ENCODE measurements at regions not wholly inside any gene's neighbourhood (a gene's known extent, or its start where the extent isn't known, plus 50 kb on each side); places are given as distances from the start of the nearest gene placed in this dataset.

GRCh38 chr17:12567077-12568053 lies 98.3 kb upstream of the MYOCD start:
- TF ChIP-seq ARNT (IDR thresholded peaks at IDR 0.05) (no peak), FOXM1 (IDR thresholded peaks at IDR 0.05; ENCODE audit: borderline replicate concordance) (no peak), FOXA1 (IDR thresholded peaks at IDR 0.05) (no peak), ZNF384 (IDR thresholded peaks at IDR 0.05) (no peak), L3MBTL2 (conservative IDR thresholded peaks at IDR 0.05) (no peak), FOXK2 (IDR thresholded peaks at IDR 0.05) (no peak), ELF4 (IDR thresholded peaks at IDR 0.05) (no peak), LEF1 (IDR thresholded peaks at IDR 0.05; ENCODE audit: borderline replicate concordance) (no peak), TARDBP (IDR thresholded peaks at IDR 0.05) (no peak), SP1 (IDR thresholded peaks at IDR 0.05) (no peak), NFRKB (IDR thresholded peaks at IDR 0.05) (no peak), PKNOX1 (IDR thresholded peaks at IDR 0.05) (no peak), BHLHE40 (IDR thresholded peaks at IDR 0.05; ENCODE audit: borderline replicate concordance) (no peak), HDGF (IDR thresholded peaks at IDR 0.05; ENCODE audit: borderline replicate concordance) (no peak), CTBP1 (IDR thresholded peaks at IDR 0.05; ENCODE audit: borderline replicate concordance) (no peak)
- DNase-seq (ENCODE audit: extremely low spot score), result no peak
- ChIA-PET POLR2A (interaction anchor here (0.7 kb wide), 1 partner anchor 17 kb away, joined by 3 read pairs; no protein-coding TSS in a partner anchor), CTCF (interaction anchor here (1.1 kb wide), 1 partner anchor 22 kb away, joined by 4 read pairs; no protein-coding TSS in a partner anchor)

- TF ChIP-seq HDGF (IDR thresholded peaks at IDR 0.05; ENCODE audit: borderline replicate concordance) (no peak), FOXK2 (IDR thresholded peaks at IDR 0.05) (no peak), SP1 (IDR thresholded peaks at IDR 0.05) (no peak), ARNT (IDR thresholded peaks at IDR 0.05) (no peak), PKNOX1 (IDR thresholded peaks at IDR 0.05) (no peak), L3MBTL2 (conservative IDR thresholded peaks at IDR 0.05) (no peak), LEF1 (IDR thresholded peaks at IDR 0.05; ENCODE audit: borderline replicate concordance) (no peak), CTBP1 (IDR thresholded peaks at IDR 0.05; ENCODE audit: borderline replicate concordance) (no peak), ELF4 (IDR thresholded peaks at IDR 0.05) (no peak), TARDBP (IDR thresholded peaks at IDR 0.05) (no peak), SUZ12 (IDR thresholded peaks at IDR 0.05) (no peak)
- CTCF ChIA-PET, result no interaction called here
- DNase-seq (ENCODE audit: extremely low spot score), result no peak
- POLR2A ChIA-PET, result no interaction called here
These were observed 97.1 kb upstream of the MYOCD start for GRCh38 chr17:12568358-12569251.

- DNase-seq (ENCODE audit: extremely low spot score), result no peak
- POLR2A ChIA-PET, result no interaction called here
- CTCF ChIA-PET, result no interaction called here
- TF ChIP-seq NFRKB (IDR thresholded peaks at IDR 0.05), result no peak
- no peak for TF ChIP-seq ARNT (IDR thresholded peaks at IDR 0.05)
- no peak for TF ChIP-seq FOXK2 (IDR thresholded peaks at IDR 0.05)
- no peak for TF ChIP-seq SUZ12 (IDR thresholded peaks at IDR 0.05)
- no peak for TF ChIP-seq TARDBP (IDR thresholded peaks at IDR 0.05)
- TF ChIP-seq FOXA1 (IDR thresholded peaks at IDR 0.05), result no peak
- no peak for TF ChIP-seq LEF1 (IDR thresholded peaks at IDR 0.05; ENCODE audit: borderline replicate concordance)
- TF ChIP-seq FOXM1 (IDR thresholded peaks at IDR 0.05; ENCODE audit: borderline replicate concordance), result no peak
- TF ChIP-seq ELF4 (IDR thresholded peaks at IDR 0.05), result no peak
- no peak for TF ChIP-seq CTBP1 (IDR thresholded peaks at IDR 0.05; ENCODE audit: borderline replicate concordance)
- no peak for TF ChIP-seq SP1 (IDR thresholded peaks at IDR 0.05)
- TF ChIP-seq BHLHE40 (IDR thresholded peaks at IDR 0.05; ENCODE audit: borderline replicate concordance), result no peak
- TF ChIP-seq HDGF (IDR thresholded peaks at IDR 0.05; ENCODE audit: borderline replicate concordance), result no peak
These were observed 94.1 kb upstream of the MYOCD start for GRCh38 chr17:12571606-12572005.

- CTCF ChIA-PET, result interaction anchor here (1.5 kb wide), 1 partner anchor 29 kb away, joined by 3 read pairs; no protein-coding TSS in a partner anchor
- DNase-seq (ENCODE audit: extremely low spot score), result no peak
- no peak for TF ChIP-seq ARNT (IDR thresholded peaks at IDR 0.05)
- TF ChIP-seq LEF1 (IDR thresholded peaks at IDR 0.05; ENCODE audit: borderline replicate concordance), result no peak
- no peak for TF ChIP-seq FOXM1 (IDR thresholded peaks at IDR 0.05; ENCODE audit: borderline replicate concordance)
- no peak for TF ChIP-seq BHLHE40 (IDR thresholded peaks at IDR 0.05; ENCODE audit: borderline replicate concordance)
- no peak for TF ChIP-seq CTBP1 (IDR thresholded peaks at IDR 0.05; ENCODE audit: borderline replicate concordance)
- TF ChIP-seq HDGF (IDR thresholded peaks at IDR 0.05; ENCODE audit: borderline replicate concordance), result no peak
- TF ChIP-seq L3MBTL2 (conservative IDR thresholded peaks at IDR 0.05), result no peak
- no peak for TF ChIP-seq FOXK2 (IDR thresholded peaks at IDR 0.05)
- no peak for TF ChIP-seq PKNOX1 (IDR thresholded peaks at IDR 0.05)
- TF ChIP-seq NFRKB (IDR thresholded peaks at IDR 0.05), result no peak
- no peak for TF ChIP-seq SUZ12 (IDR thresholded peaks at IDR 0.05)
- no peak for TF ChIP-seq ZNF384 (IDR thresholded peaks at IDR 0.05)
- TF ChIP-seq SP1 (IDR thresholded peaks at IDR 0.05), result no peak
- TF ChIP-seq TARDBP (IDR thresholded peaks at IDR 0.05), result no peak
- TF ChIP-seq ELF4 (IDR thresholded peaks at IDR 0.05), result no peak
- POLR2A ChIA-PET, result no interaction called here
These were observed 91.2 kb upstream of the MYOCD start for GRCh38 chr17:12574525-12574924.

GRCh38 chr17:12575641-12576040 lies 90.0 kb upstream of the MYOCD start:
- ChIA-PET CTCF (interaction anchor here (1.5 kb wide), 1 partner anchor 30 kb away, joined by 3 read pairs; no protein-coding TSS in a partner anchor), POLR2A (no interaction called here)
- DNase-seq (ENCODE audit: extremely low spot score), result no peak
- TF ChIP-seq HDGF (IDR thresholded peaks at IDR 0.05; ENCODE audit: borderline replicate concordance) (no peak), LEF1 (IDR thresholded peaks at IDR 0.05; ENCODE audit: borderline replicate concordance) (no peak), ZNF384 (IDR thresholded peaks at IDR 0.05) (no peak), SP1 (IDR thresholded peaks at IDR 0.05) (no peak), ELF4 (IDR thresholded peaks at IDR 0.05) (no peak), CTBP1 (IDR thresholded peaks at IDR 0.05; ENCODE audit: borderline replicate concordance) (no peak), FOXA1 (IDR thresholded peaks at IDR 0.05) (no peak)
